ENCODE measurements at regions not wholly inside any gene's neighbourhood (a gene's known extent, or its start where the extent isn't known, plus 50 kb on each side); places are given as distances from the start of the nearest gene placed in this dataset.

DNA sequence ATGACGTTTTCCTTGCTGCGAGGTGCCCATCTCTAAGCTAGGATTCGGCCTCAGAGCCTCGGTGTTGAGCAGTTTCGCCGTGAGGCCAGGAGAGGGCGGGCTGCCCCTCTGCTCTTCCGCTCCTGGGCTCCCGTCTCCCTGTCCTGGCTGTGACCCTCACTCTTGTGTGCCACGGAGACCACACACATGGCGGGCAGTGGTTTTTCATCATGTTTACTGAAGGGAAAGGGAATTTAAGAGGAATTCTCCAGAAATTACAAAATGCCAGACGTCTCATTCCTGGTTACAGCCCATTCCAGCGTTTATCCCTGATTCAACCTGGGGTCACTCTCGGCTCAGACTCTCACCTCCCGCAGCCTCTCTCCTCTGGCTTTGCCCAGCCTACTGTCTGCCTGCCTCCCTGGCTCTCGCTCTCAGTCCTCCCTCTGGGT is 96.8 kb upstream of the ELAC2 start:
- TF ChIP-seq CTCF (IDR thresholded peaks at IDR 0.05) (peak in 5 of 7 experiments; percentile 45 to 64 (median 54)), POLR2AphosphoS5 (IDR thresholded peaks at IDR 0.05) (no peak), POLR2A (IDR thresholded peaks at IDR 0.05) (no peak)

Data from stomach (tissue), 4 donors.